ENCODE measurements at regions not wholly inside any gene's neighbourhood (a gene's known extent, or its start where the extent isn't known, plus 50 kb on each side); places are given as distances from the start of the nearest gene placed in this dataset.

DNA sequence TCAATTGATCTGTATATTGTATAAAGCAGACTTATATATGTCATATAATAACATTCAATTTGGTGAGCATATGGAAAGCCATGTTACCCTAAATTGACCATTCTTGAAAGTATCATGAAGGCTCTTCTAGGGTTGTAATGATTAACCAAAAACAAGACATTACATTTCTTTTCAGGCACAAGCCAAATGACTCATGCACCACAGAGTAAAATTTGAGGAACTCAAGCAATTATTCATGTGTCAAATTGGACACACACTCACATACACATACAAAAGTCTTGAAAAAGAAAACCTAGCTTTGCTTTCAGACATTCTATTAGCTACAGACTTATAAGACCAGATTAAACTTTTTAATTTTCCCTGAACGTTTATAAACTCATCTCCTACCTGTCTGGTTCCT, 146.5 kb upstream of the PCDH18 start:
- no peak for TF ChIP-seq MAFK (IDR thresholded peaks at IDR 0.05; ENCODE audit: low read depth, low read length)
- TF ChIP-seq RFX5 (IDR thresholded peaks at IDR 0.05; ENCODE audit: low read depth, low read length): no peak
- TF ChIP-seq, protein P1, sequence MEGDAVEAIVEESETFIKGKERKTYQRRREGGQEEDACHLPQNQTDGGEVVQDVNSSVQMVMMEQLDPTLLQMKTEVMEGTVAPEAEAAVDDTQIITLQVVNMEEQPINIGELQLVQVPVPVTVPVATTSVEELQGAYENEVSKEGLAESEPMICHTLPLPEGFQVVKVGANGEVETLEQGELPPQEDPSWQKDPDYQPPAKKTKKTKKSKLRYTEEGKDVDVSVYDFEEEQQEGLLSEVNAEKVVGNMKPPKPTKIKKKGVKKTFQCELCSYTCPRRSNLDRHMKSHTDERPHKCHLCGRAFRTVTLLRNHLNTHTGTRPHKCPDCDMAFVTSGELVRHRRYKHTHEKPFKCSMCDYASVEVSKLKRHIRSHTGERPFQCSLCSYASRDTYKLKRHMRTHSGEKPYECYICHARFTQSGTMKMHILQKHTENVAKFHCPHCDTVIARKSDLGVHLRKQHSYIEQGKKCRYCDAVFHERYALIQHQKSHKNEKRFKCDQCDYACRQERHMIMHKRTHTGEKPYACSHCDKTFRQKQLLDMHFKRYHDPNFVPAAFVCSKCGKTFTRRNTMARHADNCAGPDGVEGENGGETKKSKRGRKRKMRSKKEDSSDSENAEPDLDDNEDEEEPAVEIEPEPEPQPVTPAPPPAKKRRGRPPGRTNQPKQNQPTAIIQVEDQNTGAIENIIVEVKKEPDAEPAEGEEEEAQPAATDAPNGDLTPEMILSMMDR (conservative IDR thresholded peaks at IDR 0.05; ENCODE audit: low read depth, low read length): no peak
- TF ChIP-seq CEBPB (IDR thresholded peaks at IDR 0.05; ENCODE audit: low read depth, low read length): no peak
- TF ChIP-seq RAD21 (IDR thresholded peaks at IDR 0.05; ENCODE audit: low read length): no peak
- TF ChIP-seq, protein P2, sequence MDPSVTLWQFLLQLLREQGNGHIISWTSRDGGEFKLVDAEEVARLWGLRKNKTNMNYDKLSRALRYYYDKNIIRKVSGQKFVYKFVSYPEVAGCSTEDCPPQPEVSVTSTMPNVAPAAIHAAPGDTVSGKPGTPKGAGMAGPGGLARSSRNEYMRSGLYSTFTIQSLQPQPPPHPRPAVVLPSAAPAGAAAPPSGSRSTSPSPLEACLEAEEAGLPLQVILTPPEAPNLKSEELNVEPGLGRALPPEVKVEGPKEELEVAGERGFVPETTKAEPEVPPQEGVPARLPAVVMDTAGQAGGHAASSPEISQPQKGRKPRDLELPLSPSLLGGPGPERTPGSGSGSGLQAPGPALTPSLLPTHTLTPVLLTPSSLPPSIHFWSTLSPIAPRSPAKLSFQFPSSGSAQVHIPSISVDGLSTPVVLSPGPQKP (IDR thresholded peaks at IDR 0.05; ENCODE audit: borderline replicate concordance, low read depth, low read length): no peak
- no peak for TF ChIP-seq POLR2A (IDR thresholded peaks at IDR 0.05; ENCODE audit: low read depth, low read length)
- no peak for TF ChIP-seq SMC3 (IDR thresholded peaks at IDR 0.05; ENCODE audit: low read depth, low read length)
- TF ChIP-seq CHD1 (IDR thresholded peaks at IDR 0.05; ENCODE audit: low read depth, low read length): no peak

All from IMR-90 (cell line).